CD4-positive, alpha-beta T cell treated with Interleukin-15 for 4 hours (primary cell): ENCODE measurements at regions not wholly inside any gene's neighbourhood (a gene's known extent, or its start where the extent isn't known, plus 50 kb on each side); places are given as distances from the start of the nearest gene placed in this dataset.

ENCODE experiments used
- DNase-seq: peaks from one replicate; pipeline ENCODE4 v3.0.0-alpha.2; 2020; ENCODE audit warnings: low spot score

- DNase-seq, result no peak
These were observed 595.6 kb upstream of the TENM3 start for GRCh38 chr4:181647396-181648147.

GRCh38 chr4:181650033-181650825 lies 593.0 kb upstream of the TENM3 start:
- DNase-seq, result no peak

DNA sequence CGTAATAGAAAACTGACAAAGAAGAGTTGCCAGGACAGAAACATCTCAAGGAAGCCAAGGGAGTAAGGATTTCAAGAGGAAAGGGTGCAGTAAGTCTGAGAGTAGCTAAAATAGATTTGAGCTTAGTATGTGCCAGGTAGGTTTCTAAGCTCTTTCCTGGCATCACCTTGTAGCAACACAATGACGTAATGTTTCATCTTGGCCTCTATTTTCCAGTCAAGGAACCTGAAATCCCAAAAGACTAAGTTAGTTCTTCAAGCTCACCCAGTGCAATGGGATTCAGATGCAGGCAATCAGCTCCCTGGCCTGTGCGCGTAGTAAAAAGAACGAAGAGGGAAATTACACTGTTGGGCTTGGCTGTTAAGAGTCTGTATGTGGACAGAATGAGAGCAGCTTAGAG lies 586.5 kb upstream of the TENM3 start:
- no peak for DNase-seq

- DNase-seq, result no peak
These were observed 584.0 kb upstream of the TENM3 start for GRCh38 chr4:181659202-181659601.

GRCh38 chr4:181659876-181660275 lies 583.3 kb upstream of the TENM3 start:
- no peak for DNase-seq

GRCh38 chr4:181661090-181661489 lies 582.1 kb upstream of the TENM3 start:
- no peak for DNase-seq

GRCh38 chr4:181661923-181662322 lies 581.3 kb upstream of the TENM3 start:
- DNase-seq, result no peak

DNA sequence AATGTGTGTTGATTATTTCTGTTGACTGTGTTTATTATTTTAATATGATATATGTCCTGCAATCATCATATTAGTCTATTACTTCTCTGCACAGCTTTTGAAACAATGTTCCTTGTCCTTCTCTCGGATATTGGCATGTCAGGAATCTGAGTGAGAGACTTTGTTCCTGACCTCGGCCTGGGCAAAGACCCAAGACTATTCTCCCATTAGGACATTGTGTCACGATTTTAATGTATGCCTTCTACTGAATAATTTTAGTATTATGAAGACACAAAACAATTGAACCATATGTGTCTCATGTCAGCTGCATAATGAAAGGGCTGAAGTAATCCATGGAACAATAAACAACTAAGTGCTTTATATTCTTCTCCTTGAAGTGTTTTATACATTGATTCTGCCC lies 580.8 kb upstream of the TENM3 start:
- no peak for DNase-seq

DNA sequence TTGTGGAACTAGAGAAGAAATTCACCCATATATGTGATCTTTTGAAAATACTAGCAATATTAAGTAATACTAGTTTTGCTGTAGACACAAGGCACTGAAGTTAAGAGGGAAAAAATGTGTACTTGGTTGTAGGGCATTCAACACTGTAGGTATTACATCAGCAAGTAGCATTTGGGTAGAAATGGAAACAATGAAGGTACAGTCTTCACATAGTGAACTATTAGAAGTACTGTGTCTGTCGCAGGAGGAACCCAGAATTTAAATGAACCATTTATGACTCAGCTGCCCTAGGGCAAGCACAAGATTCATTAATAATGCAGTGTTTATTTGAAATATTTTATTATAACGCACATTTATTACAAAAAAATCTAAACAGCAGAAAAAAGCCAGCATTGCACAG lies 572.7 kb upstream of the TENM3 start:
- no peak for DNase-seq

GRCh38 chr4:181671672-181672071 lies 571.5 kb upstream of the TENM3 start:
- DNase-seq, result no peak

- no peak for DNase-seq
These were observed 570.5 kb upstream of the TENM3 start for GRCh38 chr4:181672751-181673150.

DNA sequence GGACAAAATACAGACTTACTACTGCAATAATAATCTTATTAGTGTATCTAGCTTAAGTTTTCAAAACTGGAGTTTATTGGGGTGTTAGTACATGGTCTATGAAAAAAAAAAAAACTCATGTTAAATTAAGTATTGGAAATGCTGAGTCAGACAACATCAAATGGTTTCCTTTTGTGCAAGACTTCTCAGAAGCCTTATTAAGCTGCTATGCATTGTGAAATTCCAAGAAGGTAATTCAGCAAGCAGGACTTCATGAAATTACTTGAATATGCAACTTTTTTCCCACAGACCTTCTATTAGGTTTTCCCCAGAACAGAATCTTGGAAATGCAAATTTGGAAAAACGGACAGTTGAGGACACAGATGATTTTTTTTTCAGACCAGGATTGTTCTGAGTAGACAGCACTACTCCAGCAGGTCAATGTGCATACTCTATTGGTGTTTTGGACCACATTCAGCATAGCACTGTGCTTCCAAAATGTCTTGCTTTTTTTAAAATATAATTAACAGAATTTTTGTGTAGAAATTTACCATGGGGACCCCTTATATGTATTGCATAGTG lies 568.8 kb upstream of the TENM3 start:
- no peak for DNase-seq

- DNase-seq, result no peak
These were observed 566.7 kb upstream of the TENM3 start for GRCh38 chr4:181676546-181676945.

DNA sequence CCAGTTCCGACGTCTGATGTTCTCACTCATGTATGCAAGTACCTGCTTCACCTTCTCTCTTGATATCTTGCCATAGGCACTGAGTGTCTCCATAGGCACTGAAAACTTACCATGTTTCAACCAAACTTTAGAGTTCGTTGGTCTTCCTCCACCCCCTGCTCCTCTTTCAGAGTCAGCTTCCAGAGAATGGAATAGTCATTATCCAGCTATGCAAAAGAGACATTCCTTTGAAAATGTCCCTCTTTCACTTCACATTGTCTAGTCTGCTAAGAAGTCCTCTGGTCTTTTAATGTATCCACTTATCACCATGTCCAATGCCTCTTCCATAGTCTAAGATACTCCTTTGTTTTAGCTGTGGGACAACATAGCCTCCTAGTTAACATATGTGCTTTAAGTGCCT lies 566.0 kb upstream of the TENM3 start:
- DNase-seq, result no peak

GRCh38 chr4:181677621-181678020 lies 565.6 kb upstream of the TENM3 start:
- DNase-seq, result no peak

- no peak for DNase-seq
These were observed 563.4 kb upstream of the TENM3 start for GRCh38 chr4:181679754-181680153.

- DNase-seq, result no peak
These were observed 560.7 kb upstream of the TENM3 start for GRCh38 chr4:181682367-181683047.

GRCh38 chr4:181684310-181684709 lies 558.9 kb upstream of the TENM3 start:
- DNase-seq, result no peak

GRCh38 chr4:181685461-181685860 lies 557.7 kb upstream of the TENM3 start:
- no peak for DNase-seq

DNA sequence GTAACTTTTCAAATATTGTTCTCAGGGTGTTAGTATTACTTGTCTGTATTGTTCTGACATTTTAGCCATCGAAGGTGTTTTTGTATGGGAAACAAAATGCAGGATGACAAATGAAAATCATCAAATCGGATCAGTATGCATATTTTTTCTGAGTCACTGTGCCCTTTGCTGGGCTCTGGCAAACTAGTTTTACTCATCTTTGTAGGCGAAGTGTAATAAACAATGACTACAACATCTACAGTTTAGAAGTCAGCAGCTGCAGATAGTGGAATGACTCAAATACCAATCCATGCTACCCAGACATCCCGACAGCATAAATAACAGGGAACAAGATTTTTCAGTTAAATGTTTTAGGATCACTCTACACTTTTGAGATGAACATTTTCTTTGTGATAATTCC lies 557.3 kb upstream of the TENM3 start:
- DNase-seq, result no peak

GRCh38 chr4:181687116-181687515 lies 556.1 kb upstream of the TENM3 start:
- no peak for DNase-seq

- DNase-seq, result no peak
These were observed 554.8 kb upstream of the TENM3 start for GRCh38 chr4:181688432-181688831.

GRCh38 chr4:181688872-181689271 lies 554.3 kb upstream of the TENM3 start:
- DNase-seq, result no peak
